HG03159 (cell line): ENCODE measurements at regions not wholly inside any gene's neighbourhood (a gene's known extent, or its start where the extent isn't known, plus 50 kb on each side); places are given as distances from the start of the nearest gene placed in this dataset.
"Not testable (repeated sequence)": the region's sequence is repeated elsewhere in the genome, so short reads cannot be mapped to it uniquely, and the experiment has no call there.

Experiments
- ATAC-seq: cut with Tn5 transposase; IDR thresholded peaks from one replicate; pipeline ENCODE4 v1.9.1; 2021; ENCODE audit warnings: mild to moderate bottlenecking, moderate library complexity; ENCODE audit not compliant: unreplicated experiment

DNA sequence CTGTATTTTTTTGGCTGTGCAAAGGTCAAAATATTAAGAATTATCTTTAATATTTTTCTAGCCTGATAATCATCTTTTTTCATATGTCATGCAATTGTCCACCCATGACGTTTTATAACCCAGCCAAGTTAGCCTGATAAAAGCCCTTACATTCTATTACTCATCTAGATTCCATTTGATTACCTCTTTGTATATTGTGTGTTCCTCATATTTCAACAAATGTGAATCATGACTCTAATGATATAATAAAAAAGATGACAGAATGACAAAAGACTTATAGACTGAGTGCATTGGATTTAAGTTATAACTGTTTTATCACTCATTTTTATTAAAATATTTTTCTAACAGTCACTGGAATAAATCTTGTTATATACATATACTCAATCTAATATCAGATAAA is 1560.0 kb upstream of the LRRTM3 start:
- ATAC-seq: no peak

DNA sequence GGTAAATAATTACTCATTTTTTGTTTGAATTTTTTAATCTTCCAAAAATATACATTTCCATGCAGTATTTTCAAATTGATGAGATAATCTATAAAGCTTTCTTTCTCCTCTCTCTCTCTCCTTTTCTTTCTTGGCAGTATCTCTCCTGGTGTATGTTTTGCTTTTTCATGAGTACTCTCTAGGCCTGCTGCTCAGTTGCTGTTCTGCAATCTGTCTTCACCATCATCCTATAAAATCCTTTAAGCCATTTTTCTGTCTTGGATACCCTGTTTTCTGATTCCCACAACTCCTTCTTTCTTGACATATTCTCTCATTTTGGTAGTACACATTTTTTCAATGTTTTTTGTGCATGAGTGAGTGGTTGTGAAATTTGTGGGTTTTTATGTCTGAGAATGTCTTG is 1558.1 kb upstream of the LRRTM3 start:
- ATAC-seq: no peak

DNA sequence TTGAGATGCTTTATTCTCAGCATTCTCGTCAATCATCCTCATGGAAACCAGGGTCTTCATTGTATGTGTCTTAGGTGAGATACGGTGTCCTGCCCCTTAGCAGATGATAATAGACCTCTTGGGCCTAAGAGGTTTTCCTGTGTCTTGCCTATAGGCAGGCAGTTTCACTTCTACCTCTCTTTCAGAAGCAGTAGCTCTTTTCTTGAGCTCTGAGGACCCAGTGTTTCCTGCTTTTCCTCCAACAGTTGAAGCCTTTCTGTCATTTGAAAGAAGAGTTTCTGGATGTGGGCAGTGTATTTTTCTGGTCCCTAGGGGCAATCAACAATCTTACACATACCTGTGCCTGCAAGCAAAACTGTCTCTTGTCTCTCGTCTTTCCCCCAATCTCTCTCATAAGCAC is 1550.3 kb upstream of the LRRTM3 start:
- ATAC-seq: no peak

DNA sequence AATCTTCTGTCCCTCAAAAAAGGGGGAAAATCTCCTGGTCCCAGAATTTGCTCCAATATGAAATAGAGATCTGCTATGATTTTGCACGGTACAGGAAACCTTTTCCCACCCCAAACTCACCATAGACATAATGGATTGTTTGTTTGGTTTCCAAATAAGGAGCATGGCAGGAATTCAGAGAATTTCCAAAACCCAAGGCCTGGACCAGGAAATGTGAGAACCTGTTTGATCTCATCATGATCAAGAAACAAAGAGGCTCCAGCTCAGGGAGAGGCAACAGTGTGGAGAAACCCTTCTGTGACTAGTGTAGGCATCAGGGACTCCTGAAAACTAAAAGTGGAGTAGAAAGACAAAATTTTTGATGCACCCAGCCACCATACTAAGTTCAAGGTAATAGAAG is 1548.1 kb upstream of the LRRTM3 start:
- no peak for ATAC-seq

DNA sequence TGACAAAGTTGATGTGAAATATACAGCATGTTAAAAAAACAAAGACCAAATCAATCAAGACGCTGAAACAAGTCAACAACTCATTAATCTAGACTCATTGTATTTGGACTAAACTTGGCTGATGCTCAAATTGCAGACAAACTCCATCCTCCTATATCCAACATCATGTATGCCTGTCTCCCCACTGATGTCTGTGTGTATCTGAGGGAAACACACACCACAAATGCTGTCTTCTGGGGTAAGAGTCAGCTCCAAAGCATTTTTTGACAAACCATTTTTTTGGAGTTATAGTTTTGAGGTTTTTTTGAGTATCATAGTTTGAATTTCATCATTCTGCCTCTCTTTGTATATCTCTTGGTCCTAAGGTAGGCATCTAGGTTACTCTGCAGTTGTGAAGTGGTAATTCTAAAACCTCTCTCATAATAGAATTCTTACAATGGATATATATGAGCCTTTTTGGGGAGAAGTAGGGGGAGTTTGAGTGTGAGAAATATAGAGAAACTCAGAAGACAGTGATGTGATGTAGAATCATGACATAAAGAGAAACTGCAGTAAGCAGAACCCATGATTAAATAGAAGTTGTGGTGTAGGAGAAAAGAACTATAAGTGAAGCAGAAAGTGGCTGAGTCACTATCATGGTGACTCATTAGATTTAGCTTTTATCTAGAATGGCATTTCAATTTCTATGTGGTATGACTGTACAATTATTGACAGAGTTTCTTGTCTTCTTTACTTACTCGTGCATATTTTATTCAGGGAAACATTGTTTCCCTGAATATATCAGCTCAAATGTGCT is 1531.1 kb upstream of the LRRTM3 start:
- ATAC-seq: no peak

DNA sequence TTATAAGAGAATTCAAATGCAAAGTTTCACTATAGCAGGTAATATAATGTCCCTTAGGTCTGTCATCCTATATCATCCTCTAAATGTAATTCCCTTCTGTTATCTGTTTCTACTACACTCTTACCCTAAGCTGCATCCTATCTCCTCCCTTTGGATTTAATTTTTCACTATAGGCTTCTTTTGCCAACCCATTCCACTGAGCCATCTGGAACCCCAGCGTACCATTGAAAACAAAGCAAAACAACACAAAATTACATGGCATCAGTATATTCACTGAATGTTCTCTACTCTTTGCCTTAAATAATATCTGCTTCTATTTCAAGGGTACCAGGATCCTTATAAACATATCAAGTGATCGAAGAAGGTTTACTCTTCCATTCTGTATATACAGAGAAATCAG is 1530.2 kb upstream of the LRRTM3 start:
- ATAC-seq: no peak

DNA sequence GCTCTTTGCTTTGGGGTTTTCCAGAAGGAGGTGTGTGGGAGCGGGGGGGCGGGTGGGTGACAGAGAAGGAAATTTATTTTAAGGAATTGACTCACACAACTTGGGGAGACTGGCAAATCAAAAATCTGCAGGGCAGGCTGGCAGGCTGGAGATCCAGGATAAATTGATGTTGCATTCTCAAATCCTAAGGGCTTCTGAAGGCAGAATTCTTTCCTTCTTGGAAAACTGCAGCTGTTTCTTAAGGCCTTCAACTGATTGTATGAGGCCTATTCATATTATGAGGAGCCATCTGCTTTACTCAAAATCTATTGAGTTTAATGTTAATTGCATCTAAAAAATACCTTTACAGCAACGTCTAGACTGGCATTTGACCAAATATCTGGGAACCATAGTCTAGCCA is 1528.8 kb upstream of the LRRTM3 start:
- no peak for ATAC-seq

DNA sequence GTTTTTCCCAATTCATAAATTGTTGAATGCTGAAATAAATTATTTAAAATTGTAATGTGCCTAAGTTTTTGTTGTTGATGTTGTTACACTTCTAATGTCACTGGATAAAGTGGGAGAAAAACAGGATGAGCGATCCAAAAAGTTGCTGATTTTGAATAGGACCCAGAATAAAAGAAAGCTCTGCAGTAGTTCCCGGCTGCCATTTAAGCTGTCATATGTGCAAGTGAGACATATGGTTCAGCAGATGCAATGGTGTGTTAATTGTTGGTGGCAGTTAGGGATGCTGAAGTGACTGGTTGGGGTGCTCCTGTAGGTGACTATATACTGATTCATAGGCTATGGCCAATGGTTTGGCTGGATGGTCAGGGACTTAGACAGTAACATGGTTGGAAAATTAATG is 1517.4 kb upstream of the LRRTM3 start:
- ATAC-seq: no peak

DNA sequence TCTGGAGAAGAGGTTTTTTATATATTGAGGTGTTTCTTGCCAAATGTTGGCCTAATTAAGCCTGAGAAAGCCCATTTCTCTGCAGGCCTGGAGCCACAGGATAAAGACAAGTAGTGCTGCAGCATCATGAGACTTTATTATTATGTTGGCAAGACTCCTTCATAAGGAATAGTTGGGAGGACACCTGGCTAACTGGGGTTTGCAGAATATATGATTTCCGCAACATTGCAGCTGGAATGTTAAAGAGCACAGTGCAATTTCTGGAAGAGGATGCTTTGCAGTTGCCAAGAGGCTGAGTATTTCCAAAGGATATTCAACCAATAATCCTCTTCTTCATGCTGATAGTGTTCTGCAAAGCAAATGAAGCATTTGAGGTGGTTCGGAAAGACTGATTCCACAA is 1512.8 kb upstream of the LRRTM3 start:
- ATAC-seq: no peak

DNA sequence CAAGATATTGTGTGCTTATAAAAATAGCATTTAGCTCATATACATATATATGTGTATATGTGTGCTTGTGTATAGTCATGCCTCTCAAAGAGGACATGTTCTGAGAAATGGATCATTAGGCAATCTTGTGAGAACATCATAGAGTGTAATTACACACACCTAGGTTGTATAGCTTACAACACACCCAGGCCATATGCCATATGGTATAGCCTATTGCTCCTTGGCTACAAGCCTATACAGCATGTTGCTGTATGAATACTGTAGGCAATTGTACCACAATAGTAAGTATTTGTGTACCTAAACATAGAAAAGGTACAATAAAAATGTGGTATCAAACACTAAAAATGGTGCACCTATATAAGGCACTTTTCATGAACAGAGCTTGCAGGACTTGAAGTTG is 1510.5 kb upstream of the LRRTM3 start:
- no peak for ATAC-seq

DNA sequence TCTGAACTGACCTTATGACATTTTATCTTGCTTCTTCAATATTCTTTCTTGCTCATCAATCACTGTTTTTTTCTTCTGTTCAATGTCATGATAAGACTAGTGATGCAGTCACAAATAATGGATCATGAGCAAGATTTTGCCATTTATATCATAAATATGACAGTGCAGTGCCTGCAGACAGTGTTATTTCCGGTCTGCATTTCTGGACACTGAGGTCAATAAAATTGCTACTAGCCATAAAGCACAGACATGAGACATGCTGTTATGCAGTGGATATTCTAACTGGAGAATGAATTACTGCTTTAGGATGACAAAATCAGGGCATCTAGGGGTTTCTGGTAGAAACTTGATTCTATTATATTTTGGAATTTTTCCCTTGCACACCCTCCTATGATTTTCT is 1509.7 kb upstream of the LRRTM3 start:
- no peak for ATAC-seq

DNA sequence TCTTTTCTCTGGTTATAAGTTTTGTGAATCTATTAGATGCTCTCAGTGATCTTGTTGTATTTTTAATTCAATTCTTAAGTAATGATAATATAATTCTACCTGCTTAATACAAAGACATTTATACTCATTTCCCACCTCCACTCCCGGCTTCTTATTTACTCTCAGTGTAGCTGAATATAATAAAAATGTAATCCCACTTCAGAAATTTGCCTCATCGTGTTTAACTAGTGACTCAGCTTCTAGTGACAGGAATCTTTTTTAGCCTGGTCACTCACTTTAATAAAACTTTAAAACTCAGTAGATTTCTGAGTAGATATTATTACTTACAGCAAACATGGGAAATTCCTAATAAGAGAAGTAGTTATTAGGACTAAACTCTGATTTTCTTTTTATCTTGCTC is 1506.2 kb upstream of the LRRTM3 start:
- ATAC-seq: no peak

DNA sequence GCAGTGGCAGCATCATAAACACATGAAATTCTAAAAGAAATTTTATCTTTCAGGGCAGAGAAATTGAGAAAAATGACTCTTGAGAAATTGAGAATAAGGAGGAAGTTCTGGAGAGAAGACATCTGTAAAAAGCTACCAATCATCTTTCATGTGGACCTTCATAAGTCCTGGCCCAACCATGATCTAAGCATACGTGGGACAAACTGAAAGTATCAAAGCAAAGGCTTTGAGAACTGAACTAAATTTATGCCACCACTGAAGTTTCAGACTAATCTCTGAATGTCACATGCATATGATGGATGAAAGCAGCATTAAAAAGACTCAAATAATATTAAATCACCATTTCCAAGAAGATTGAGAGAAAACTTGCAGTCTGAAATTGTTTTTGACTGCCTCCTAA is 1502.8 kb upstream of the LRRTM3 start:
- no peak for ATAC-seq

DNA sequence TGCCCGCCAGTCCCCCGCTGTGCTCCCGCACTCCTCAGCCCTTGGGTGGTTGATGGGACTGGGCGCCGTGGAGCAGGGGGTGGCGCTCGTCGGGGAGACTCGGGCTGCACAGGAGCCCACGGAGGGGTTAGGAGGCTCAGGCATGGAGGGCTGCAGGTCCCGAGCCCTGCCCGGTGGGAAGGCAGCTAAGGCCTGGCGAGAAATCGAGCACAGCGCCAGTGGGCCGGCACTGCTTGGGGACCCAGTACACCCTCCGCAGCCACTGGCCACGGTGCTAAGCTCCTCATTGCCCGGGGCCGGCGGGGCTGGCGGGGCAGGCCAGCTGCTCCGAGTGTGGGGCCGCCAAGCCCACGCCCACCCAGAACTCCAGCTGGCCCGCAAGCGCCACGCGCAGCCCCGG is 1496.5 kb upstream of the LRRTM3 start:
- ATAC-seq: not testable (repeated sequence)

DNA sequence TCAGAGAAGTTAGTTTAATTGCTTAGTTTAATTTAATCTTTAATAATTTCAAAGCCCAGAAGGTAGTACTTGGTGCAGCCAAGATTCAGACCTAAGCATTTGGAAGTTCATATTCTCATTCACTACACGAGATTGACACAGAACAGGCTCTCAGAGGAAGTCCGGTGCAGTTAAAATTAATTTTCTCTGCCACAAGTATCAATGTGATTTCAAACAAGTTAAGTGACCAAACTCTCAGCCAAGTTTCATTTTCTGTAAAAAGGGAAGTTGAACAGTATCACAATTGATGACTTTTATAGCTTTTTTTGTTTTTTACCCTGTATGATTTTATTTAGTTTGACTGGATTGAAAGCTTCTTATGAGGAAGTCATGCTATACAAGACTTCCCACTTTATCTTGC is 1494.9 kb upstream of the LRRTM3 start:
- ATAC-seq: no peak

DNA sequence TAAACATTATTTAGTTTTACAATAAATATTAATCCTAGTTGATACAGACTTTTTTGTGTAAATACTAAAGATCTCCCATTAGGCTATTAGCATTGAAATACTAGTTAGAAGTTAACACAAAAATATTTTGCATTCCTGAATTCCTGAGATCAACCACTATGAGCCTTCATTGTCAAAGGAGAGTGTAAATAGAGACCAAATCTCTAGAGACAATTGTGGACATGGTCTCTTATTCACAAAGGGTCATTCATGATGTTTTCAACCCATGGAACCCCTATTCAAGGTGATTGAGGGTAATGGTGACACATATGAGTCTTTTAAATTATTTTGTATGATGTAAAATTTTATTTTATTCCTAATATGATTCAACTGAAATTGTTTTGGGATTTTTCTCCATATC is 1454.8 kb upstream of the LRRTM3 start:
- ATAC-seq: no peak

DNA sequence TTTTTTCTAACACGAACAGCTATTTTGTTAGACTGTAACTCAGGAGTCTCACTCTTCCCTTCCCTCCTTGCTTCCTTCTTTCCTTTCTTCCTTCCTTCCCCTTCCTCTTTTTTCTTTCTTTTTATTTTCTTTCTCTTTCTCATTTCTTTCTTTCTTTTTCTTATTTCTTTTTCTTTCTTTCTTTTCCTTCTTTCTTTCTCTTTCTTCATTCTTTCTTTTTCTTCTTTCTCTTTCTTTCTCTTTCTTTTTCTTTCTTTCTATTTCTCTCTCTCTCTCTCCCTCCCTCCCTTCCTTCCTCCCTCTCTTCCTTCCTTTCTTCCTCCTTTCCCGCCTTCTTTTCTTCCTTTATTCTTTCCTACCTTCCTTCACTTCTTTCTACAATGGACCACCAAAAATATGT is 1443.0 kb upstream of the LRRTM3 start:
- no peak for ATAC-seq

DNA sequence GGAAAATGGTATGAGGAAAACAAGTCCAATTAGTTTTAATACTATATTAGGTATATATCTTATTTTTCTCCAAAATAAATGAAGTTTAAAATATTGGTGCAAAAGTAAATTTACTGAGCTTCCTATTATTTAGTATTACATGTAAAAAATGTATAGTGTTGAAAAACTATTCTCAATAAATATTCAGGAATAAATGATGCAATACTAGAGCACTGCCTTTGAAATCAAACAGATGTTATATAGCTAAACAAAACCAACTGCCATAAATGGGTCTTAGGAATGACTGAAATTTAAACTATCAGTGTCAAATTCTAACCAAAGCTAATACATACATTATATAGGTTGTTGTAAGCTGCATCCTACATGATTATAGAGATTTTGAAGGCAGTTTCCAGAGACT is 1434.0 kb upstream of the LRRTM3 start:
- no peak for ATAC-seq

DNA sequence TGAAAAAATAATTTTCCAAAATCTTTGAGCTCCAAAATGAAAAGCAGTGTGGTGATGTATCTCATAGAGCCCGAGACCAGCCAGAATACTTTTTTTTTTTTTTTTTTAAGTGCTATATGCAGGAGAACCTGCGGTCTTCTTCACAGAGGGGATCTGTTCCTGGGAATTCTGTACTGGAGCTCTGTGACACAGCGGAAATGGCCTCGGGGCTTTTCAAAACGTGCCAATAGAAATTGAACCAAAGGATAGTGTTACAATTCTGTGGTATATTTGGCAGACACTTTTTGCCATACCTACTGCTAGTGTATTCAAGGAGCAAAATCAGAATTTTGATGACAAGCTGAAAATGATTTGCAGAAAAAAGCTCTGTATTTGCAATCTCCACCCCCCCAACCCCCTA is 1429.3 kb upstream of the LRRTM3 start:
- no peak for ATAC-seq

DNA sequence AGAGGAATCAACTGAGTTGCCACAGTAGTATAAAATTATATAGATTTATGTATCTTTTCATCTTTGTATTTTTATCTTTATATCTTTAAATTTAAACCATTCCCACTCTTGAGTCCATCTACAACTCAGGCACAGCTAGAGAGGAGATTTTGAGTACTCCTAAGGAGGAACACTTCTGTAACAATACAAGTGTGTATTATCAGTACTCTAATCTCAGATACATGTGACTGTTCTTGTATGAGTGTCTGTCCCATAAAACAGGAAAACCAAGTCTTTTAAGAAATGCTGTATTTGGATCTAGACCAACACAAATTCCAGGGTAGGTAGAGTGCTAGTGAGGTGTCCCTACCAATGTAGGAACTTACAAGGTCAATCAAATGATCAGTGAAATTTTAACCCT is 1428.0 kb upstream of the LRRTM3 start:
- no peak for ATAC-seq

DNA sequence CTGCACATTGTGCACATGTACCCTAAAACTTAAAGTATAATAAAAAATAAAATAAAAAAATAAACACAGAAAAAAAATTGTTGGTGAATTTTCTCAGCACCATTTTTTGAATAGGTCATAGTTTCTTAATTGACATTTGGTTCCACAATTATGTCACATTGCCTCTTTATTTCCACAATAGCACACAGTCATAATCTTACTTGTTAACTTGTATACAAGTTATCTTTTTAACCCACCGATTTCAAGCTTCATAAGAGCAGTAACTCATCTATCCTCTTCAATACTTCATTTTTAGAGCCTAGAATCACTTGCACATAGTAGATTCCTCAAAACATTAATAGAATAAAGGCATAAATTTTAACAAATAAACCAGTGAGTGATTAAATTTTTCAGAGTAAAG is 1425.1 kb upstream of the LRRTM3 start:
- no peak for ATAC-seq

DNA sequence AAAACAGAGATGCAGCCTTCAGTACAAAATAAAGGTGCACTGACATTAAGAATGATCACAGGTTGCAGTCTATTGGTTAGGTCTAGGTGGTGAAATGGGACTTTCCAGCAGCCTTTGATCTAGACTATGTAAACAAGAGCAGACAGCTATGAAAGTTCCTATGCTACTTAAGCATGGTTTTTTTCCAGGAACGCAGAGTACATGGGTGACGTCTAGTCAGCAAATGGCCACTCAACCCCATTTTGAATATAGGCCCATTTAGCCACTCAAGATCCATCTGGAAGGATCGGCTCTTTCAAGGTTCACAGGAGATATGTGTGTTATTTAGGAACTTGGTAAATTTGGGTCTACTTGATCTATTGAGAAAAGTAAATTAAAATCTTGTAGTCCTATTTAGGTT is 1424.6 kb upstream of the LRRTM3 start:
- no peak for ATAC-seq

DNA sequence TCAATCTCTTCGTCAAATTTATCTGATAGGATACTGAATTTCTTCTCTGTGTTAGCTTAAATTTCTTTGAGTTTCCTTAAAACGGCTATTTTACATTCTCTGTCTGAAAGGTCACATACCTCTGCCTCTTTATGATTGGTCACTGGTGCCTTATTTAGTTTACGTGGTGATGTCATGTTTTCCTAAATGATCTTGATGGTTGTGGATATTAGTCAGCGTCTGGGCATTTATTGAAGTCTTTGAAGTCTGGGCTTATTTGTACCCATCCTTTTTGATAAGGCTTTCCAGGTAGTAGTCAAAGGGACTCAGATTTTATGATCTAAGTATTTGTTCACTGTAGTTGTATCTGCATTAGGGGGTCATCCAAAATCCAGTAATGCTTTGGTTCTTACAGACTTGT is 1407.5 kb upstream of the LRRTM3 start:
- no peak for ATAC-seq
